H1 (cell line): ENCODE measurements at regions not wholly inside any gene's neighbourhood (a gene's known extent, or its start where the extent isn't known, plus 50 kb on each side); places are given as distances from the start of the nearest gene placed in this dataset.

Experiments used
- CTCF ChIA-PET: fragments of 300-600 bp; sonication (Branson Sonifier 250); formaldehyde crosslinking; loops from one replicate; lab custom pipeline; 2021; ENCODE audit not compliant: partially characterized antibody; lab: Charles Lee
- POLR2A ChIA-PET: fragments of 300-600 bp; sonication (Branson Sonifier 250); formaldehyde crosslinking; loops from one replicate; lab custom pipeline; 2021; ENCODE audit warnings: inconsistent platforms; ENCODE audit not compliant: partially characterized antibody; lab: Charles Lee
- DNase-seq, 2 experiments: peaks; one replicate each; pipeline versions ENCODE4 v3.0.0 to v3.0.0-alpha.2; 2010 to 2022; ENCODE audit warnings: low spot score in 2 of 2, low read depth in 1 of 2, mixed read lengths in 1 of 2
- FAIRE-seq: peaks from 2 replicates; lab custom pipeline; 2011; peaks lifted over from hg19 to GRCh38; lab: Jason Lieb, UNC
- H2AFZ ChIP-seq: 2 replicates; pipeline ENCODE4 v1.8.1; 2012; ENCODE audit warnings: low read length, inconsistent platforms
- H2AK5ac ChIP-seq: 2 replicates; pipeline ENCODE4 v1.6.1; 2013; ENCODE audit warnings: low read depth, low read length
- H2BK120ac ChIP-seq: replicated peaks from 2 replicates; pipeline ENCODE3; 2013; ENCODE audit warnings: low read depth, low read length, inconsistent platforms
- H2BK12ac ChIP-seq: 2 replicates; pipeline ENCODE4 v1.6.1; 2013; ENCODE audit warnings: low read depth, low read length
- H2BK15ac ChIP-seq: 2 replicates; pipeline ENCODE4 v1.6.1; 2013; ENCODE audit warnings: low read length
- H2BK20ac ChIP-seq: 2 replicates; pipeline ENCODE4 v1.6.1; 2013; ENCODE audit warnings: low read length
- H2BK5ac ChIP-seq: 2 replicates; pipeline ENCODE4 v1.6.1; 2013; ENCODE audit warnings: low read depth, low read length
- H3K14ac ChIP-seq: 2 replicates; pipeline ENCODE4 v1.6.1; 2013; ENCODE audit warnings: inconsistent platforms; ENCODE audit not compliant: insufficient read length
- H3K18ac ChIP-seq: 2 replicates; pipeline ENCODE4 v1.6.1; 2013; ENCODE audit warnings: low read length; ENCODE audit errors: extremely low read depth
- H3K23ac ChIP-seq: 2 replicates; pipeline ENCODE4 v1.6.1; 2013; ENCODE audit warnings: inconsistent platforms; ENCODE audit not compliant: insufficient read length
- H3K23me2 ChIP-seq: 2 replicates; pipeline ENCODE4 v1.6.1; 2013; ENCODE audit warnings: low read depth, low read length
- H3K27ac ChIP-seq: 2 replicates; pipeline ENCODE4 v1.6.1; 2011; ENCODE audit warnings: low read depth, low read length, inconsistent platforms
- H3K27me3 ChIP-seq, 4 experiments: replicated peaks in 1 of 4; 1 replicate in 1 of 4; 2 replicates in 3 of 4; pipeline versions ENCODE4 v1.6.1 to v1.8.1; 2011 to 2013; ENCODE audit warnings: low read length in 3 of 4, mild to moderate bottlenecking in 3 of 4, inconsistent platforms in 2 of 4, mixed read lengths in 2 of 4, moderate library complexity in 1 of 4; ENCODE audit not compliant: control insufficient read depth in 3 of 4, insufficient read depth in 3 of 4; ENCODE audit errors: extremely low read depth in 1 of 4
- H3K36me3 ChIP-seq, 4 experiments: 2 replicates each; pipeline versions ENCODE4 v1.6.1 to v1.8.1; 2011 to 2013; ENCODE audit warnings: mild to moderate bottlenecking in 4 of 4, low read length in 3 of 4, moderate library complexity in 2 of 4, control low read depth in 1 of 4, inconsistent platforms in 1 of 4; ENCODE audit not compliant: insufficient read depth in 4 of 4, control insufficient read depth in 2 of 4
- H3K4ac ChIP-seq: replicated peaks from 2 replicates; pipeline ENCODE3; 2013; ENCODE audit warnings: low read length, low read depth, mixed read lengths, inconsistent platforms; ENCODE audit not compliant: insufficient read length
- H3K4me1 ChIP-seq, 4 experiments: replicated peaks in 1 of 4; 1 replicate in 1 of 4; 2 replicates in 3 of 4; pipeline versions ENCODE4 v1.6.1 to v1.8.1; 2011 to 2013; ENCODE audit warnings: low read length in 3 of 4, inconsistent platforms in 2 of 4, mixed read lengths in 1 of 4; ENCODE audit not compliant: insufficient read depth in 4 of 4, control insufficient read depth in 3 of 4
- H3K4me2 ChIP-seq, 2 experiments: 2 replicates each; pipeline versions ENCODE4 v1.6.1 to v1.8.1; 2011 to 2013; ENCODE audit warnings: low read depth in 2 of 2, low read length in 2 of 2, control low read depth in 1 of 2, inconsistent platforms in 1 of 2, mild to moderate bottlenecking in 1 of 2; ENCODE audit not compliant: insufficient read depth in 1 of 2
- H3K4me3 ChIP-seq, 4 experiments: fragments of 200-600, 300-600 bp in 1 of 4; sonication (generic), shearing (Covaris generic), sonication (Bioruptor Twin) in 1 of 4; 2 replicates each; pipeline versions ENCODE4 v1.5.1 to v1.8.1; 2011 to 2016; ENCODE audit warnings: low read length in 4 of 4, low read depth in 3 of 4, control low read depth in 2 of 4, inconsistent platforms in 2 of 4, mild to moderate bottlenecking in 2 of 4, mixed read lengths in 1 of 4, moderate library complexity in 1 of 4; ENCODE audit not compliant: insufficient read depth in 2 of 4; ENCODE audit errors: extremely low read depth in 1 of 4
- H3K56ac ChIP-seq: replicated peaks from 2 replicates; pipeline ENCODE3; 2013; ENCODE audit warnings: low read depth, mild to moderate bottlenecking, mixed read lengths, low read length, inconsistent platforms; ENCODE audit not compliant: insufficient read length
- H3K79me1 ChIP-seq: 2 replicates; pipeline ENCODE4 v1.6.1; 2013; ENCODE audit warnings: low read depth, low read length, control low read depth
- H3K79me2 ChIP-seq, 2 experiments: 2 replicates each; pipeline versions ENCODE4 v1.6.1 to v1.8.1; 2012 to 2013; ENCODE audit warnings: low read length in 2 of 2, mild to moderate bottlenecking in 2 of 2, inconsistent platforms in 1 of 2; ENCODE audit not compliant: insufficient read depth in 2 of 2, control insufficient read depth in 1 of 2
- H3K9ac ChIP-seq, 4 experiments: replicated peaks in 1 of 4; 1 replicate in 1 of 4; 2 replicates in 3 of 4; pipeline versions ENCODE4 v1.6.1 to v1.8.1; 2011 to 2013; ENCODE audit warnings: low read depth in 3 of 4, low read length in 3 of 4, control low read depth in 2 of 4, mild to moderate bottlenecking in 2 of 4, moderate library complexity in 2 of 4, inconsistent platforms in 1 of 4; ENCODE audit errors: extremely low read depth in 1 of 4
- H3K9me3 ChIP-seq, 2 experiments: 2 replicates each; pipeline versions ENCODE4 v1.6.1 to v1.8.1; 2012 to 2013; ENCODE audit warnings: mild to moderate bottlenecking in 2 of 2, moderate library complexity in 2 of 2, control low read depth in 1 of 2, inconsistent platforms in 1 of 2, low read depth in 1 of 2, low read length in 1 of 2, mixed read lengths in 1 of 2; ENCODE audit not compliant: insufficient read depth in 2 of 2
- H4K20me1 ChIP-seq, 2 experiments: replicated peaks in 1 of 2; 2 replicates each; pipeline versions ENCODE3 to v1.8.1; 2011 to 2013; ENCODE audit warnings: inconsistent platforms in 2 of 2, low read length in 2 of 2, mild to moderate bottlenecking in 1 of 2; ENCODE audit not compliant: insufficient read depth in 2 of 2, control insufficient read depth in 1 of 2
- H4K5ac ChIP-seq: 2 replicates; pipeline ENCODE4 v1.6.1; 2013; ENCODE audit warnings: low read length, low read depth, mixed read lengths, inconsistent platforms; ENCODE audit not compliant: insufficient read length
- H4K8ac ChIP-seq: 2 replicates; pipeline ENCODE4 v1.8.0; 2013; ENCODE audit warnings: mild to moderate bottlenecking, moderate library complexity, low read length, inconsistent platforms; ENCODE audit not compliant: insufficient read depth; ENCODE audit errors: extremely low read depth
- H4K91ac ChIP-seq: replicated peaks from 2 replicates; pipeline ENCODE3; 2013; ENCODE audit warnings: low read length, mixed read lengths, inconsistent platforms; ENCODE audit not compliant: insufficient read length
- ASH2L ChIP-seq: fragments of 200-600, 300-600 bp; sonication (generic); IDR thresholded peaks from one replicate; pipeline ENCODE4 v1.7.1; 2017; ENCODE audit warnings: low read length
- BACH1 ChIP-seq: IDR thresholded peaks from 2 replicates; pipeline ENCODE4 v1.6.1; 2012; ENCODE audit warnings: low read length, improper control_type of control experiment
- BCL11A ChIP-seq, 2 experiments: IDR thresholded peaks; one replicate each; pipeline ENCODE4 v1.6.1; 2011; ENCODE audit warnings: low read depth in 2 of 2, low read length in 2 of 2, mild to moderate bottlenecking in 2 of 2
- BRCA1 ChIP-seq: IDR thresholded peaks from 2 replicates; pipeline ENCODE4 v1.6.1; 2012; ENCODE audit warnings: low read depth, low read length, improper control_type of control experiment
- E2F6 ChIP-seq: IDR thresholded peaks from 2 replicates; pipeline ENCODE4 v1.6.1; 2012; ENCODE audit warnings: inconsistent platforms
- FOSL1 ChIP-seq: IDR thresholded peaks from 2 replicates; pipeline ENCODE4 v1.6.1; 2011; ENCODE audit warnings: mild to moderate bottlenecking, low read depth, low read length, moderate library complexity; ENCODE audit not compliant: insufficient read depth
- JUND ChIP-seq: IDR thresholded peaks from 2 replicates; pipeline ENCODE4 v1.6.1; 2011; ENCODE audit warnings: mild to moderate bottlenecking, improper control_type of control experiment, low read length
- KDM5A ChIP-seq: fragments of 200-600 bp; IDR thresholded peaks from 2 replicates; pipeline ENCODE4 v1.7.1; 2012; ENCODE audit warnings: mild to moderate bottlenecking, low read length, inconsistent platforms, mixed read lengths
- PHF8 ChIP-seq: fragments of 200-600 bp; sonication (generic); conservative IDR thresholded peaks from 2 replicates; pipeline ENCODE4 v1.7.1; 2012; ENCODE audit warnings: low read depth, mild to moderate bottlenecking, inconsistent platforms, low read length, moderate library complexity
- SIN3A ChIP-seq, 2 experiments: IDR thresholded peaks in 1 of 2; conservative IDR thresholded peaks in 1 of 2; 2 replicates each; pipeline ENCODE4 v1.6.1; 2011 to 2012; ENCODE audit warnings: low read length in 2 of 2, improper control_type of control experiment in 1 of 2, low read depth in 1 of 2, mild to moderate bottlenecking in 1 of 2
- SP1 ChIP-seq: IDR thresholded peaks from 2 replicates; pipeline ENCODE4 v1.6.1; 2011; ENCODE audit warnings: low read depth, low read length
- SUZ12 ChIP-seq: fragments of 200-600 bp; sonication (generic); IDR thresholded peaks from 2 replicates; pipeline ENCODE4 v1.6.1; 2012; ENCODE audit warnings: mild to moderate bottlenecking, inconsistent platforms, low read length, moderate library complexity, mixed read lengths
- TAF7 ChIP-seq: optimal IDR thresholded peaks from 2 replicates; pipeline ENCODE3; 2011; ENCODE audit warnings: low read depth, mild to moderate bottlenecking, inconsistent platforms, low read length, moderate library complexity, borderline replicate concordance
- WGBS, 2 experiments: shearing (Covaris generic) in 1 of 2; methylation state at CpG; one replicate each; pipeline versions ENCODE4 v1.1.6 to v1.1.7; 2013 to 2015; ENCODE audit warnings: low lambda C conversion rate in 2 of 2, mixed read lengths in 2 of 2, inconsistent platforms in 1 of 2, low coverage in 1 of 2, missing lambda C conversion rate in 1 of 2; ENCODE audit not compliant: insufficient replicate concordance in 2 of 2, insufficient coverage in 1 of 2, insufficient read length in 1 of 2; ENCODE audit errors: extremely low coverage in 1 of 2, missing lambda C conversion rate in 1 of 2; 5-methylcytosine and 5-hydroxymethylcytosine counted together
- TF ChIP-seq, protein P1 (sequence below): IDR thresholded peaks from 2 replicates; pipeline ENCODE4 v1.6.1; 2011; ENCODE audit warnings: low read depth, mild to moderate bottlenecking, low read length; ENCODE audit not compliant: insufficient read depth

DNA sequence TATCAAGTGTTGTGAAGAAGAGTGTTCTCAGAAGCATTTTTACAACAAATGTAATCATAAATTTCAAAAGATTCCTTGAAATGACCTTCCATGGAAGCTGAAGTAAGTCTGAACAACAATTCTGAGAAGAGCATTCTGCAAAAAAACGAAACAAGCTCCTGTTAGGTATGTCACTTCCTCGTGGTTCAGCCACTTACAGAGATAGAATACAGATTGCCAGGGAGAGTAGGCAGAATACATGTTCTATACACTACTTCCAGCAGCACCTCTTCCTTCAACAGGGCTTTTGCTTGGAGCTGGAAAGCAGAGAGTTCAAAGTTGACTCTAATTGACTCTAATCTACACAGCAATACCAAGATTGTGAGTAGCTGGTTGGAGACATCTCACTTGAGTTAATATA lies 274.5 kb downstream of the ADGRA3 start:
- H3K9ac ChIP-seq = no peak overlapping the region
- H3K4me2 ChIP-seq = no peak overlapping the region
- H3K79me1 ChIP-seq = no peaks in the 10 kb centered on the region
- H4K8ac ChIP-seq = no peak overlapping the region
- H3K27ac ChIP-seq = no peak overlapping the region
- H4K91ac ChIP-seq = no peak overlapping the region
- H2BK15ac ChIP-seq = no peak overlapping the region
- no peak overlapping the region for H2AK5ac ChIP-seq
- H3K36me3 ChIP-seq = no peaks in the 10 kb centered on the region
- ChIA-PET CTCF (interaction anchor here (1.4 to 6.9 kb wide), 3 partner anchors 112 to 147 kb away, joined by 3 to 85 read pairs (median 4); no protein-coding TSS in a partner anchor), POLR2A (no interaction called here)
- no peak overlapping the region for H4K5ac ChIP-seq
- no peak overlapping the region for H3K56ac ChIP-seq
- no peak overlapping the region for H3K23ac ChIP-seq
- no peak overlapping the region for H3K4me3 ChIP-seq
- peaks cover 0 to 4% (median 0%) of the 10 kb centered on the region in 4 experiments; a peak in 1 of 7 replicates for H3K4me1 ChIP-seq
- no peak overlapping the region for H2BK20ac ChIP-seq
- no peaks in the 10 kb centered on the region for H3K27me3 ChIP-seq
- no peak overlapping the region for H3K4ac ChIP-seq
- H3K18ac ChIP-seq = no peak overlapping the region
- H3K9me3 ChIP-seq = no peaks in the 10 kb centered on the region
- no peak overlapping the region for H2BK5ac ChIP-seq
- H3K23me2 ChIP-seq = no peaks in the 10 kb centered on the region
- DNase-seq (no peak), FAIRE-seq (no peak)
- no peaks in the 10 kb centered on the region for H4K20me1 ChIP-seq
- 50% methylated on average over 2 of the region's 2 CpGs; no CpG with 5 or more reads in 1 of the 2 experiments for WGBS, 2 experiments
- no peak overlapping the region for H2BK12ac ChIP-seq
- H3K14ac ChIP-seq = no peak overlapping the region
- no peak overlapping the region for H2BK120ac ChIP-seq
- H2AFZ ChIP-seq = no peak overlapping the region
- no peaks in the 10 kb centered on the region for H3K79me2 ChIP-seq
- TF ChIP-seq BCL11A (IDR thresholded peaks at IDR 0.05; ENCODE audit: low read depth in 2 of 2, low read length in 2 of 2) = no peak
- TF ChIP-seq FOSL1 = no peak
- TF ChIP-seq, protein P1, sequence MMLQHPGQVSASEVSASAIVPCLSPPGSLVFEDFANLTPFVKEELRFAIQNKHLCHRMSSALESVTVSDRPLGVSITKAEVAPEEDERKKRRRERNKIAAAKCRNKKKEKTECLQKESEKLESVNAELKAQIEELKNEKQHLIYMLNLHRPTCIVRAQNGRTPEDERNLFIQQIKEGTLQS = no peak
- TF ChIP-seq KDM5A = no peak
- TF ChIP-seq SP1 = no peak
- TF ChIP-seq ASH2L = no peak
- TF ChIP-seq BRCA1 = no peak
- no peak for TF ChIP-seq TAF7
- TF ChIP-seq SIN3A (conservative IDR thresholded peaks at IDR 0.05 in 1 of 2, IDR thresholded peaks at IDR 0.05 in 1 of 2; ENCODE audit: low read depth in 1 of 2, low read length in 2 of 2) = no peak
- TF ChIP-seq E2F6 = no peak
- no peak for TF ChIP-seq SUZ12
- TF ChIP-seq JUND = no peak
- no peak for TF ChIP-seq PHF8
- no peak for TF ChIP-seq BACH1
